Mesendoderm (in vitro differentiated cells): ENCODE measurements at regions not wholly inside any gene's neighbourhood (a gene's known extent, or its start where the extent isn't known, plus 50 kb on each side); places are given as distances from the start of the nearest gene placed in this dataset.
"Not testable (repeated sequence)": the region's sequence is repeated elsewhere in the genome, so short reads cannot be mapped to it uniquely, and the experiment has no call there.

Experiments used
- DNase-seq: peaks from one replicate; pipeline ENCODE4 v3.0.0; 2013
- H2AK5ac ChIP-seq: 2 replicates; pipeline ENCODE4 v1.6.1; 2013; ENCODE audit warnings: low read length, inconsistent platforms
- H2BK120ac ChIP-seq: 2 replicates; pipeline ENCODE4 v1.6.1; 2013; ENCODE audit warnings: low read depth, mild to moderate bottlenecking, low read length, moderate library complexity, mixed read lengths
- H2BK15ac ChIP-seq: replicated peaks from 2 replicates; pipeline ENCODE4 v1.6.1; 2013; ENCODE audit warnings: low read depth, mild to moderate bottlenecking, moderate library complexity
- H2BK5ac ChIP-seq: 2 replicates; pipeline ENCODE4 v1.6.1; 2013; ENCODE audit warnings: low read length, inconsistent platforms
- H3K18ac ChIP-seq: 2 replicates; pipeline ENCODE4 v1.6.1; 2013; ENCODE audit warnings: mild to moderate bottlenecking, low read length, mixed read lengths
- H3K23ac ChIP-seq: one replicate; pipeline ENCODE4 v1.6.1; 2013; ENCODE audit warnings: low read length
- H3K27ac ChIP-seq: 2 replicates; pipeline ENCODE4 v1.5.1; 2013; ENCODE audit warnings: low read depth, mild to moderate bottlenecking, inconsistent platforms, low read length, moderate library complexity
- H3K27me3 ChIP-seq: 2 replicates; pipeline ENCODE4 v1.6.1; 2013; ENCODE audit warnings: low read length, control low read depth, mild to moderate bottlenecking, inconsistent platforms; ENCODE audit not compliant: insufficient read depth, poor library complexity
- H3K36me3 ChIP-seq: 2 replicates; pipeline ENCODE4 v1.6.1; 2013; ENCODE audit warnings: low read length, inconsistent platforms; ENCODE audit not compliant: control insufficient read depth, insufficient read depth
- H3K4ac ChIP-seq: one replicate; pipeline ENCODE4 v1.6.1; 2013; ENCODE audit warnings: low read depth, mild to moderate bottlenecking, low read length, moderate library complexity
- H3K4me1 ChIP-seq: 2 replicates; pipeline ENCODE4 v1.6.1; 2013; ENCODE audit warnings: low read depth, low read length, inconsistent platforms; ENCODE audit not compliant: control insufficient read depth
- H3K4me2 ChIP-seq: 2 replicates; pipeline ENCODE4 v1.6.1; 2013; ENCODE audit warnings: low read length
- H3K4me3 ChIP-seq: 2 replicates; pipeline ENCODE4 v1.5.1; 2013; ENCODE audit warnings: mild to moderate bottlenecking, low read length
- H3K56ac ChIP-seq: one replicate; pipeline ENCODE4 v1.6.1; 2013; ENCODE audit warnings: low read length
- H3K79me1 ChIP-seq: 2 replicates; pipeline ENCODE4 v1.6.1; 2013; ENCODE audit warnings: low read length, inconsistent platforms
- H3K79me2 ChIP-seq: 2 replicates; pipeline ENCODE4 v1.6.1; 2013; ENCODE audit warnings: mild to moderate bottlenecking, low read length; ENCODE audit not compliant: control insufficient read depth, insufficient read depth
- H3K9ac ChIP-seq: 2 replicates; pipeline ENCODE4 v1.6.1; 2013; ENCODE audit warnings: low read length, inconsistent platforms
- H4K5ac ChIP-seq: one replicate; pipeline ENCODE4 v1.6.1; 2013; ENCODE audit warnings: low read length
- H4K8ac ChIP-seq: one replicate; pipeline ENCODE4 v1.6.1; 2013; ENCODE audit warnings: low read depth, mild to moderate bottlenecking, control low read depth, low read length, moderate library complexity
- WGBS: extraction: QIAGEN DNeasy Blood & Tissue Kit; methylation state at CpG from one replicate; pipeline ENCODE4 v1.1.7; 2013; ENCODE audit warnings: low lambda C conversion rate, missing lambda C conversion rate; ENCODE audit not compliant: insufficient coverage; ENCODE audit errors: extremely low coverage; 5-methylcytosine and 5-hydroxymethylcytosine counted together

DNA sequence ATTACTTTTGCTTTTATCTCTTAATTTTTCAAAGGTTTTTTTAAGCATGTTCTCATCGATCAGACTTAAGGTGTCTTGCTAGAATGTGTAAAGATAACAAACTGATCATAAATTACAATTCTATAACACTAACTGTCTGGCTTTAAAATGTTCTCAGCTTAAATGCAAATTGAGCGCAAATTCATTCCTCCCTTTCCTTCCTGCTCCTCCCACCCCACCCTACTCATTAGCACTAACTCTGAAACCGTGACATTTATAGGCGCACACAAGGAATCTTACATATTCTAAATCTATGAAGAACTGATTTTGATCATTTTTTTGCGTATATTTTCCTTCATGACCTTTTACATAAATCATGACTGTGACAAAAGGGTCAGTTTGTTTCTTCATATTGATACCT is 590.0 kb upstream of the DIAPH2 start:
- Histone ChIP-seq H3K36me3 (no peaks in the 10 kb centered on the region), H3K4ac (no peak overlapping the region), H3K79me1 (no peaks in the 10 kb centered on the region), H3K27me3 (no peaks in the 10 kb centered on the region), H3K27ac (no peak overlapping the region), H3K79me2 (no peaks in the 10 kb centered on the region), H2BK120ac (no peak overlapping the region), H2BK5ac (no peak overlapping the region), H3K4me3 (no peak overlapping the region), H3K4me2 (no peak overlapping the region), H3K23ac (no peak overlapping the region), H3K18ac (no peak overlapping the region), H2BK15ac (no peak overlapping the region), H3K56ac (no peak overlapping the region), H2AK5ac (no peak overlapping the region), H4K5ac (no peak overlapping the region), H3K9ac (no peak overlapping the region), H4K8ac (no peak overlapping the region), H3K4me1 (no peaks in the 10 kb centered on the region)
- WGBS, result no CpG with 5 or more reads among the region's 5 CpGs
- no peak for DNase-seq

DNA sequence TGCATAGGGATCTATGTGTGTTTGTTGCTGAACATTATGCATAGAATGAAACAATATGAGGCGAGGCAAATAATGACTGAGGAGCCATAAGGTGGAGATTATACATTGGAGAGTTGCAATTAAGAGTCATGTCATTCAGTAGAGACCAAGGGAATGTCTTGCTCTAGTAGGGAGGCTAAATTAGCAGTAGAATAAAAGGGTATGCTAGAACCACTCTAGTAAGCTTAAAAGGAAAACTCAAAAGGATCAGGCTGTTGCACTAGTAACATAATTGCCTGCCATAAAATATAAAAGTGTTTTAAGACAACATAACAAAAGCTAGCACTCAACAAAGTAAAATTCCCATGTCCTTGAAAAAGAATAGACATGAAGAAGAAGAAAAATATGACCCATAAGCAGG is 586.2 kb upstream of the DIAPH2 start:
- Histone ChIP-seq H3K27ac (no peak overlapping the region), H3K23ac (no peak overlapping the region), H4K5ac (no peak overlapping the region), H3K9ac (no peak overlapping the region), H3K4me1 (no peaks in the 10 kb centered on the region), H2BK120ac (no peak overlapping the region), H2BK5ac (no peak overlapping the region), H3K36me3 (no peaks in the 10 kb centered on the region), H3K79me1 (no peaks in the 10 kb centered on the region), H3K56ac (no peak overlapping the region), H4K8ac (no peak overlapping the region), H2BK15ac (no peak overlapping the region), H3K79me2 (no peaks in the 10 kb centered on the region), H2AK5ac (no peak overlapping the region), H3K4ac (no peak overlapping the region), H3K4me3 (no peak overlapping the region), H3K18ac (no peak overlapping the region), H3K27me3 (no peaks in the 10 kb centered on the region), H3K4me2 (no peak overlapping the region)
- no CpG with 5 or more reads among the region's 1 CpG for WGBS
- no peak for DNase-seq

DNA sequence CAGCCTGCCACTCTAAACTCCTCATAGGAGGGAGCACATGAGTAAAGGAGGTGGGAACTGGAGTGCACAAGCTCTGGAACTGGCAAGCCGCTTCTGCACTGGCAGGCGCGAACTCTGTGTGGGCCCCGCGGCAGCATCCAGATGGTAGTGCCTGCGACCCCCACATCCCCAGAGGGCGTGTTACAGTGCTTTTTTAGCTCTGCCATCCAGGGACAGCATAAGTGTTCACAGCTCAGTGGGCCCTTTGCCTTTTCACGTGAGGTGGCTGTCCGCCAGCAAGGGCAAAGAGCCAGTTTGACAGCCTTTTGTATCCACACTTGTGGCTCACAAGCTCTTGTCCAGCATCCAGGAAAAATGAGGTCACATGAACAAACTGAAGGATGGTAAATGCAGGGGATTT is 581.6 kb upstream of the DIAPH2 start:
- Histone ChIP-seq H3K79me2 (no peaks in the 10 kb centered on the region), H3K36me3 (no peaks in the 10 kb centered on the region), H3K27ac (no peak overlapping the region), H3K18ac (no peak overlapping the region), H2BK5ac (no peak overlapping the region), H4K8ac (no peak overlapping the region), H3K4me2 (no peak overlapping the region), H3K79me1 (no peaks in the 10 kb centered on the region), H3K4ac (no peak overlapping the region), H4K5ac (no peak overlapping the region), H3K23ac (no peak overlapping the region), H2BK15ac (no peak overlapping the region), H2BK120ac (no peak overlapping the region), H3K4me3 (no peak overlapping the region), H3K27me3 (no peaks in the 10 kb centered on the region), H3K9ac (no peak overlapping the region), H3K4me1 (no peaks in the 10 kb centered on the region), H3K56ac (no peak overlapping the region), H2AK5ac (no peak overlapping the region)
- DNase-seq, result no peak
- WGBS, result no CpG with 5 or more reads among the region's 9 CpGs

DNA sequence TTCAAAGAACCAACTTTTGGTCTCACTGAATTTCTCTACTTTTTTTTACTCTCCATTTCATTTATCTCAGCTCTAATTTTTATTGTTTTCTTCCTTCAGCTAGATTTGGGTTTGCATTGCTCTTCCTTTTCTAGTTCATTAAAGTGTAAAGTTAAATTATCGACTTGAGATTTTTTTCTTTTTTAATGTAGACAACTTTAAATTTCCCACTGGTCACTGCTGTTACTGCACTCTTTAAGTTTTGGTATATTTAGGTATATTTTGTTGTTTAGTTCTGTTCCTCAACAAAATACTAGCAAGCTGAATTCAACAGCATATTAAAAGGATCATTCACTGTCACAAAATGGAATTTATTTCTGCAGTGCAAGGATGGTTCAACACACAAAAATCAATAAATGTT is 572.0 kb upstream of the DIAPH2 start:
- Histone ChIP-seq H3K4me3 (no peak overlapping the region), H3K18ac (no peak overlapping the region), H3K27ac (no peak overlapping the region), H2BK120ac (no peak overlapping the region), H3K4me1 (no peaks in the 10 kb centered on the region), H3K36me3 (no peaks in the 10 kb centered on the region), H3K56ac (no peak overlapping the region), H4K8ac (no peak overlapping the region), H3K79me1 (no peaks in the 10 kb centered on the region), H3K4ac (no peak overlapping the region), H3K4me2 (no peak overlapping the region), H2BK15ac (no peak overlapping the region), H3K23ac (no peak overlapping the region), H2AK5ac (no peak overlapping the region), H4K5ac (no peak overlapping the region), H3K27me3 (no peaks in the 10 kb centered on the region), H3K9ac (no peak overlapping the region), H3K79me2 (no peaks in the 10 kb centered on the region), H2BK5ac (no peak overlapping the region)
- no peak for DNase-seq
- no CpG with 5 or more reads among the region's 1 CpG for WGBS

DNA sequence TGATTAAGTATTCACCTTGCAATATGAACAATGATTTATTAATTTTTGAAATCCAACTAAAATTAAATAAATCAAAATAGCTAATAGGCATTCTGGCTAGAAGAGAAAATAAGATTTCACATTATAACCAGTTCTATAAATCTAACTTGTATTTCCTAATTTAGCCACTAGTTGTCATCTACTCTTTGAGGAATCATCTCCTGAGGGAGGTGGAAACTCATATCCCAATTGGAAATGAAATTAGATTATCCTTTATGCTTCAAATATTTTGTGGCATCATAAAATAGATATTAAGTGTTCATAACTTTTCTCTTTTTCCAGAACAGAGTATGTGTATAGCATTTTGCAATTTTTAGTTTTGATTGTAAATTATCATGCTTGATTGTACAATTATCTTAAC is 558.5 kb upstream of the DIAPH2 start:
- Histone ChIP-seq H3K4me2 (no peak overlapping the region), H3K36me3 (no peaks in the 10 kb centered on the region), H3K27ac (no peak overlapping the region), H3K9ac (no peak overlapping the region), H3K4ac (no peak overlapping the region), H2BK15ac (no peak overlapping the region), H4K8ac (no peak overlapping the region), H3K27me3 (no peaks in the 10 kb centered on the region), H3K4me3 (no peak overlapping the region), H2BK5ac (no peak overlapping the region), H2AK5ac (no peak overlapping the region), H3K18ac (no peak overlapping the region), H2BK120ac (no peak overlapping the region), H3K4me1 (no peaks in the 10 kb centered on the region), H3K79me2 (no peaks in the 10 kb centered on the region), H3K79me1 (no peaks in the 10 kb centered on the region), H4K5ac (no peak overlapping the region), H3K56ac (no peak overlapping the region), H3K23ac (no peak overlapping the region)
- no peak for DNase-seq

DNA sequence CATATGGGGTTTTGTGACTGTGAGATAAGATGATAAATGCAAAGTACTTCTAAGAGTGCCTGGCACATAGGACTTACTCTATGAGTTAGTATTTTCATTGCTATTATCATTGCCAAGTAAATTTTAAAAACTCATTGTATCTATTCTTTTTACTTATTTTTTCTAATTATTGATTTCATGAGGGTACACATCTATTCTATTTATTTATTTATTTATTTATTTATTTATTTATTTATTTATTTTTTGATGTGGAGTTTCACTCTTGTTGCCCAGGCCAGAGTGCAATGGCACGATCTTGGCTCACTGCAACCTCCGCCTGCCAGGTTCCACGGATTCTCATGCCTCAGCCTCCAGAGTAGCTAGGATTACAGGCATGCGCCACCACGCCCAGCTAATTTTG is 556.6 kb upstream of the DIAPH2 start:
- H3K27me3 ChIP-seq, H3K27ac ChIP-seq, H3K4me2 ChIP-seq, H2BK120ac ChIP-seq, H3K9ac ChIP-seq, H3K56ac ChIP-seq, H4K5ac ChIP-seq, H3K36me3 ChIP-seq, H2AK5ac ChIP-seq, H4K8ac ChIP-seq, H3K79me1 ChIP-seq, H3K18ac ChIP-seq, H3K4ac ChIP-seq, H3K79me2 ChIP-seq, H2BK5ac ChIP-seq, H2BK15ac ChIP-seq, H3K23ac ChIP-seq, H3K4me1 ChIP-seq, H3K4me3 ChIP-seq, DNase-seq: not testable (repeated sequence)
- no CpG with 5 or more reads among the region's 5 CpGs for WGBS
